ENCODE measurements at regions not wholly inside any gene's neighbourhood (a gene's known extent, or its start where the extent isn't known, plus 50 kb on each side); places are given as distances from the start of the nearest gene placed in this dataset.

DNA sequence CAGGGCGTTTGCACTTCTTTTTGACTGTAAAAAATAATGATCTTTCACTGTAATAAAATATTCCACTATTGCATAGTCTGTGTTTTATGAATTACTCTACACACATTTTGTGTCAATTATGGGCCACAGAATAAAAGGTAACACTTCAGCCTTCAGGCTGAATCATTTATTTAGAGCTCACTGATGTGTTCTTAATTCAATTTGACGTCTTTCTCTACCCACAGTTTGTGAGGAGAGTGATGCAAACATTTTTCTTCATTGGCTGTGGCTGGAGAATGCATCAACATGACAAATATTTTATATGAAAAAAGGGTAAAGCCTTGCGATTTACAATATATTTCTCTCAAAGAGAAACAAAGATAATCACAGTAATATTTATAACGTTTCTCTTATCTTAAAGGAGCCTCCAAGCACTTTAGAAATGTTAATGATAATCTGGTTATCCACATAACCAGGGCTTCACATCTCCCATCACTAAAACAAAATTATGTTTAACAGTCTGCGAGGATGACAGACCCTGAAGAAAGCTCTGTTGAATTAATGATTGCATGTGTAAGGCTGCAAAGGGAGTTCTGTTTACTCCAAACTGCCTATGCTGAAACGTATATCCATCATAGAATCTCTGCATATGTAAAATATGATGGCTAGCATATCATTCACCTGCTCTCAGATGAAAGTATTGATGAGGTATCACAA lies 951.3 kb downstream of the ZPLD1 start:
- Histone ChIP-seq H3K4me1 (ENCODE audit: control insufficient read depth in 5 of 5, insufficient read depth in 5 of 5, low read length in 5 of 5) (no peaks in the 10 kb centered on the region), H3K9me3 (ENCODE audit: control insufficient read depth in 4 of 4, insufficient read depth in 3 of 4, low read length in 3 of 4) (no peaks in the 10 kb centered on the region), H3K4me3 (no peak overlapping the region), H3K27me3 (ENCODE audit: control insufficient read depth in 3 of 3, insufficient read depth in 3 of 3, low read length in 2 of 3) (no peaks in the 10 kb centered on the region), H3K36me3 (ENCODE audit: control insufficient read depth in 4 of 4, insufficient read depth in 4 of 4, low read length in 4 of 4) (no peaks in the 10 kb centered on the region), H3K9ac (ENCODE audit: insufficient read depth in 1 of 2, low read length in 2 of 2) (no peak overlapping the region), H3K27ac (ENCODE audit: low read depth in 1 of 2, low read length in 1 of 2) (no peak overlapping the region)
- TF ChIP-seq, protein P1, sequence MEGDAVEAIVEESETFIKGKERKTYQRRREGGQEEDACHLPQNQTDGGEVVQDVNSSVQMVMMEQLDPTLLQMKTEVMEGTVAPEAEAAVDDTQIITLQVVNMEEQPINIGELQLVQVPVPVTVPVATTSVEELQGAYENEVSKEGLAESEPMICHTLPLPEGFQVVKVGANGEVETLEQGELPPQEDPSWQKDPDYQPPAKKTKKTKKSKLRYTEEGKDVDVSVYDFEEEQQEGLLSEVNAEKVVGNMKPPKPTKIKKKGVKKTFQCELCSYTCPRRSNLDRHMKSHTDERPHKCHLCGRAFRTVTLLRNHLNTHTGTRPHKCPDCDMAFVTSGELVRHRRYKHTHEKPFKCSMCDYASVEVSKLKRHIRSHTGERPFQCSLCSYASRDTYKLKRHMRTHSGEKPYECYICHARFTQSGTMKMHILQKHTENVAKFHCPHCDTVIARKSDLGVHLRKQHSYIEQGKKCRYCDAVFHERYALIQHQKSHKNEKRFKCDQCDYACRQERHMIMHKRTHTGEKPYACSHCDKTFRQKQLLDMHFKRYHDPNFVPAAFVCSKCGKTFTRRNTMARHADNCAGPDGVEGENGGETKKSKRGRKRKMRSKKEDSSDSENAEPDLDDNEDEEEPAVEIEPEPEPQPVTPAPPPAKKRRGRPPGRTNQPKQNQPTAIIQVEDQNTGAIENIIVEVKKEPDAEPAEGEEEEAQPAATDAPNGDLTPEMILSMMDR (IDR thresholded peaks at IDR 0.05; ENCODE audit: control extremely low read depth, extremely low read depth): no peak
- no peak for ATAC-seq (ENCODE audit: insufficient read depth, low FRiP score)
- no peak for DNase-seq
- 56 to 67% methylated on average over 6 of the region's 6 CpGs for WGBS, 2 donors

DNA sequence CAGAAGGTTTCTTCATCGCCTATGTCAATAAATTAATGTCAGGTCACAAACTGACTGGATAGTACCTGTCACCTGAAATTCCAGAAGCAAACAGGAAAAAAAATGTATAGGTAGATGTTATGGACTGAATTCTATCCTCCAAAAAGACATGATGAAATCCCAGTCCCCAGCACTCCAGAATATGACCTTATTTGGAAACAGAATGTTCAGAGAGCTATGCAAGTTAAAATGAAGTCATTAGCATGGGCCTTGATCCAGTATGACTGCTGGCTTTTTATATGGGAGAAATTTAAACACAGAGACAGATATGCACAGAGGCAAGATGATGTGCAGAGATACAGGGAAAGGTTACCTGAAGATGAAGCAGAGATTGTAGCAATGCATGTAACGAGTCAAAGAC lies 953.4 kb downstream of the ZPLD1 start:
- DNase-seq (peak in 2 of 3 donors; percentile 2 to 6), ATAC-seq (ENCODE audit: insufficient read depth, low FRiP score) (no peak)
- Histone ChIP-seq H3K4me3 (no peak overlapping the region), H3K27ac (ENCODE audit: low read depth in 1 of 2, low read length in 1 of 2) (no peak overlapping the region), H3K9me3 (ENCODE audit: control insufficient read depth in 4 of 4, insufficient read depth in 3 of 4, low read length in 3 of 4) (no peaks in the 10 kb centered on the region), H3K4me1 (ENCODE audit: control insufficient read depth in 5 of 5, insufficient read depth in 5 of 5, low read length in 5 of 5) (no peaks in the 10 kb centered on the region), H3K9ac (ENCODE audit: insufficient read depth in 1 of 2, low read length in 2 of 2) (no peak overlapping the region), H3K27me3 (ENCODE audit: control insufficient read depth in 3 of 3, insufficient read depth in 3 of 3, low read length in 2 of 3) (no peaks in the 10 kb centered on the region), H3K36me3 (ENCODE audit: control insufficient read depth in 4 of 4, insufficient read depth in 4 of 4, low read length in 4 of 4) (no peaks in the 10 kb centered on the region)
- TF ChIP-seq, protein P1 (IDR thresholded peaks at IDR 0.05; ENCODE audit: control extremely low read depth, extremely low read depth): no peak
- WGBS, 2 donors: 53 to 70% methylated on average over 2 of the region's 2 CpGs

DNA sequence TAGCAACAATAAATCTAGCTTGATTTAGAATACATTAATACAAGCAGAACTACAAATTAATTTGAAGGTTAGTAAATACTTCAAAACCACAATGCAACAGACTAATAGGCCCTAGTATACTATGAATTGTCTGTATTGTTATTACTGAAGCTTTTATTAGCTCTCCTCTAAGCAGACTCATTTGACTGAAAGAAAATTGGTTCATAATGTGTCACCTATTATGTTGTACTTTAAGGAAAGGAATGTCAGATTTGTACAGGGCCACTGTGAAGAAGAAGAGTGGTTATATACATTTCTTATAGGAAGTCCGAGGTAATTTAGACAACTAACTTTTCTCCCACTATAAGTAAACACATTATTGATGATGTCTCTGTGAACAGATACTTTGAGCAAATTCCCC lies 954.5 kb downstream of the ZPLD1 start:
- Histone ChIP-seq H3K4me1 (ENCODE audit: control insufficient read depth in 5 of 5, insufficient read depth in 5 of 5, low read length in 5 of 5) (no peaks in the 10 kb centered on the region), H3K4me3 (no peak overlapping the region), H3K27ac (ENCODE audit: low read depth in 1 of 2, low read length in 1 of 2) (no peak overlapping the region), H3K9me3 (ENCODE audit: control insufficient read depth in 4 of 4, insufficient read depth in 3 of 4, low read length in 3 of 4) (no peaks in the 10 kb centered on the region), H3K36me3 (ENCODE audit: control insufficient read depth in 4 of 4, insufficient read depth in 4 of 4, low read length in 4 of 4) (no peaks in the 10 kb centered on the region), H3K9ac (ENCODE audit: insufficient read depth in 1 of 2, low read length in 2 of 2) (no peak overlapping the region), H3K27me3 (ENCODE audit: control insufficient read depth in 3 of 3, insufficient read depth in 3 of 3, low read length in 2 of 3) (no peaks in the 10 kb centered on the region)
- 63 to 92% methylated on average over 1 of the region's 1 CpG for WGBS, 2 donors
- DNase-seq (peak in 1 of 3 donors; percentile 8), ATAC-seq (ENCODE audit: insufficient read depth, low FRiP score) (no peak)
- TF ChIP-seq, protein P1 (IDR thresholded peaks at IDR 0.05; ENCODE audit: control extremely low read depth, extremely low read depth): no peak

Measured in lung (tissue), 11 donors.